Osteocyte (in vitro differentiated cells): ENCODE measurements at regions not wholly inside any gene's neighbourhood (a gene's known extent, or its start where the extent isn't known, plus 50 kb on each side); places are given as distances from the start of the nearest gene placed in this dataset.

Source experiments
- DNase-seq: peaks from one replicate; pipeline ENCODE4 v3.0.0; 2021; ENCODE audit warnings: mixed read lengths; ENCODE audit not compliant: unreplicated experiment; ENCODE audit errors: extremely low spot score
- H3K27ac Mint-ChIP-seq: one replicate; pipeline ENCODE4 v1.8.0; 2021; ENCODE audit warnings: mild to moderate bottlenecking, mixed read lengths; ENCODE audit not compliant: unreplicated experiment
- H3K27me3 Mint-ChIP-seq: one replicate; pipeline ENCODE4 v1.8.0; 2021; ENCODE audit warnings: mixed read lengths; ENCODE audit not compliant: unreplicated experiment
- H3K36me3 Mint-ChIP-seq: one replicate; pipeline ENCODE4 v1.8.0; 2021; ENCODE audit warnings: mixed read lengths; ENCODE audit not compliant: unreplicated experiment
- H3K4me1 Mint-ChIP-seq: one replicate; pipeline ENCODE4 v1.8.0; 2021; ENCODE audit warnings: mixed read lengths; ENCODE audit not compliant: unreplicated experiment
- H3K4me3 Mint-ChIP-seq: one replicate; pipeline ENCODE4 v1.8.0; 2021; ENCODE audit warnings: mild to moderate bottlenecking, moderate library complexity, mixed read lengths; ENCODE audit not compliant: unreplicated experiment
- H3K9me3 Mint-ChIP-seq: one replicate; pipeline ENCODE4 v1.8.0; 2021; ENCODE audit warnings: mixed read lengths; ENCODE audit not compliant: unreplicated experiment
- TF ChIP-seq, protein P1 (sequence below): fragments of 200-600 bp; sonication (generic); IDR thresholded peaks from 2 replicates; pipeline ENCODE4 v1.5.0; 2021; ENCODE audit warnings: antibody characterized with exemption, mild to moderate bottlenecking, moderate library complexity

DNA sequence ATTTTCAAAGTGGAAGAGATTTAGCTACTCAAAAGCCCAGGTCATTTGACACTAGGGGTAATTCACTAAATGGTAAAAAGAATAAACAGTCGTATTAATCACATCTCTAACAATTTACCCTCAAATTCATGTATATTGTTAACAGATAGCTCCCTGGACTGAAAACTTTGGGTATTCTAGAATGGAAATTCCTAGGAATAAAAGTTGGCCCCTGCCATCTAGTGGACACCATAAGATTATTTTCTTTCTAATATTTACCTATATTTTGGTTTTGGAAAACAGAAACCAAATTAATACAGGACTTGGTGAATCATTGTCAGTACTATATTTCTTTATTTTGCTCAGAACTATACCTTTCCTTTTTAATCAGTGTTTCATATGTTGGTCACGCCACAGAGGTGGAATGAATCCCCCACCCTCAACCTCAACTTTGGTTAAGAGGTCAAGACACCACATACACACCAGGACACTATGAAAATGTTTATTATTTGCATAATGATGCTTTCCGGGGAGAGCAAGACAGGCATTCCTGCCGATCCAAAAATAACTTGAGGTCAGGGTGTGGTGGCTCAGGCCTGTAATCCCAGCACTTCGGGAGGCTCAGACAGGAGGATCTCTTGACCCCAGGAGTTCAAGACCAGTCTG, 96.2 kb upstream of the APOOL start:
- Mint-ChIP-seq H3K4me1 (no peaks in the 10 kb centered on the region), H3K4me3 (no peak overlapping the region), H3K9me3 (peaks cover 3% of the 10 kb centered on the region), H3K36me3 (no peaks in the 10 kb centered on the region), H3K27ac (no peak overlapping the region), H3K27me3 (peaks cover 2% of the 10 kb centered on the region)
- TF ChIP-seq, protein P1, sequence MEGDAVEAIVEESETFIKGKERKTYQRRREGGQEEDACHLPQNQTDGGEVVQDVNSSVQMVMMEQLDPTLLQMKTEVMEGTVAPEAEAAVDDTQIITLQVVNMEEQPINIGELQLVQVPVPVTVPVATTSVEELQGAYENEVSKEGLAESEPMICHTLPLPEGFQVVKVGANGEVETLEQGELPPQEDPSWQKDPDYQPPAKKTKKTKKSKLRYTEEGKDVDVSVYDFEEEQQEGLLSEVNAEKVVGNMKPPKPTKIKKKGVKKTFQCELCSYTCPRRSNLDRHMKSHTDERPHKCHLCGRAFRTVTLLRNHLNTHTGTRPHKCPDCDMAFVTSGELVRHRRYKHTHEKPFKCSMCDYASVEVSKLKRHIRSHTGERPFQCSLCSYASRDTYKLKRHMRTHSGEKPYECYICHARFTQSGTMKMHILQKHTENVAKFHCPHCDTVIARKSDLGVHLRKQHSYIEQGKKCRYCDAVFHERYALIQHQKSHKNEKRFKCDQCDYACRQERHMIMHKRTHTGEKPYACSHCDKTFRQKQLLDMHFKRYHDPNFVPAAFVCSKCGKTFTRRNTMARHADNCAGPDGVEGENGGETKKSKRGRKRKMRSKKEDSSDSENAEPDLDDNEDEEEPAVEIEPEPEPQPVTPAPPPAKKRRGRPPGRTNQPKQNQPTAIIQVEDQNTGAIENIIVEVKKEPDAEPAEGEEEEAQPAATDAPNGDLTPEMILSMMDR, result peak; percentile 39
- DNase-seq, result no peak

DNA sequence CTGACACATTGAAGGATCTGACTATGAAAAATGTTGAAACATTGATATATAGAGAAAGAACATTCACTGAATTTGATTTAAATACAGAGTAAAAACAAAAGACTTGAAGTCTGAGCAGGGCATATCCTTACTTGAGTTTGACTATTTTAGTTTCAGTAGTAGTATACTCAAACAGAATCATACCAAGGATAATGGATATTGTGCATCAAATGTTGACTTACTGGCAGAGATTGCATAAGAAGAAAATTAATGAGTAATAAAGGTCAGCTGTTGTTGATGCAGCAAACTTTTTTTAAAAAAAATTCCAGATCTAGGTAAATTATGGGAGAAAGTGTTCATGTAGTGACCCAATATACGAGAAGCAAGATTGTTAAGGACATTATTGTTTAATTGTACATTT, 94.5 kb upstream of the APOOL start:
- DNase-seq, result no peak
- H3K27ac Mint-ChIP-seq, result no peak overlapping the region
- H3K27me3 Mint-ChIP-seq, result peaks cover 2% of the 10 kb centered on the region
- no peaks in the 10 kb centered on the region for H3K4me1 Mint-ChIP-seq
- TF ChIP-seq, protein P1, result no peak
- H3K36me3 Mint-ChIP-seq, result no peaks in the 10 kb centered on the region
- H3K4me3 Mint-ChIP-seq, result no peak overlapping the region
- H3K9me3 Mint-ChIP-seq, result peaks cover 2% of the 10 kb centered on the region

DNA sequence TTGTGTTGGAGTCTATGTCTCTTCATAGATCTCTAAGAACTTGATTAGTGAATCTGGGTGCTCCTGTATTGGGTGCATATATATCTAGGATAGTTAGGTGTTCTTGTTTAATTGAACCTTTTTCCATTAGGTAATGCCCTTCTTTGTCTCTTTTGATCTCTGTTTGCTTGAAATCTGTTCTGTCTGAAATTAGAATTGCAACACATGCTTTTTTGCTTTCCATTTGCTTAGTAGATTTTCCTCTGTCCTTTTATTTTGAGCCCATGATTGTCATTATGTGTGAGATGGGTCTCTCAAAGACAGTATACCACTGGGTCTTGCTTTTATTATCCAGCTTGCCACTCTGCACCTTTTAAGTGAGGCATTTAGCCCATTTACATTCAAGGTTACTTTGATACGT, 79.1 kb upstream of the APOOL start:
- Mint-ChIP-seq H3K36me3 (no peaks in the 10 kb centered on the region), H3K27me3 (no peaks in the 10 kb centered on the region), H3K4me1 (no peaks in the 10 kb centered on the region), H3K9me3 (peaks cover 19% of the 10 kb centered on the region), H3K4me3 (no peak overlapping the region), H3K27ac (no peak overlapping the region)
- no peak for DNase-seq
- TF ChIP-seq, protein P1, result no peak

DNA sequence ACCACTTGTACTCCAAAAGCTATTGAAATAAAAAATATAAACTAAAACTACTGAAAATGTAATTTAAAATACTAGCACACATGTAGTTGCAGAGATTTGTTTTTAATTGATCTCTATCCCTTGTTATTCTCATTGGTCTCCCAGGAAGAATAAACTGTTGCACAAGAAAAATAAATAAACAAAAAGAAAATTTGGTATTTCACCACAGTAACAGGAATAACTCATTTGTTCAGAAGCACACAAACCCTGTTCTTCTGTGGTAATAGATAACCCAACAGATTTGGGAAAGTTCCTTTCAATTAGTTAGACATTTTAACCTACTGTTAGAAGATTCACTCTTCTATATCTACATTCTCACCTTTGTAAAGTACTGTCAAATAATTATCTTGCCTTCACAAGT, 70.9 kb upstream of the APOOL start:
- Mint-ChIP-seq H3K4me1 (no peaks in the 10 kb centered on the region), H3K9me3 (peaks cover 9% of the 10 kb centered on the region), H3K27me3 (no peaks in the 10 kb centered on the region), H3K36me3 (no peaks in the 10 kb centered on the region), H3K4me3 (no peak overlapping the region), H3K27ac (no peak overlapping the region)
- no peak for DNase-seq
- TF ChIP-seq, protein P1, result no peak

DNA sequence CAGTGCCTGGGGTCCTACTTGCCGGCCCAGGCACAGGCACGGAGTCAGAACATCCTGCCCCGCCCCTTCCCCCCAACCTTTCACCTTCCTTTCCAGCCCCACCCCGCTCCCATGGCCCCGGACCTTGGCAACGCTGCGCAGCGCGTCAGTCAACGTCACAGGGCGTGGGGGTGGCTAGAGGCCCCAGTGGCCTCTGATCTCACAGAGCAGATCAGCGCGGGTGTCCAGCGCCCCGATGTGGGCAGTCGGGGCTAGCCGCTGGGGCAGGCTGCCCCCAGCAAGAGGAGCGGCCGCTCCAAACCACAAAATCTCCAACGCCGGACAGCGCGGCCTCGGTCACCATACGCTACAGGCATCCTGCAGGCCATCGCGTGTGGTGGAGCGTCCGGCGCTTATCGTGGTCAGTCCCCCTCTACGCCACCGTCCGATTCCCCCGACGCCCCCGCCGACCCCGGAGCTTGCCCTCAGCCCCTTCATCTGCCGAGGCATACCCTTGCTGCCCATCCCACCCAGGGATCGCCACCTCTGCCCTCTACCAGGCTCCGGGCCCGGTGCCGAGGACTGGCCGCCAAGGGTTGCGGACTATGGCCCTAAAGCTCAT, 69.6 kb upstream of the APOOL start:
- no peaks in the 10 kb centered on the region for H3K27me3 Mint-ChIP-seq
- DNase-seq, result no peak
- H3K4me3 Mint-ChIP-seq, result no peak overlapping the region
- no peak overlapping the region for H3K27ac Mint-ChIP-seq
- H3K36me3 Mint-ChIP-seq, result no peaks in the 10 kb centered on the region
- H3K9me3 Mint-ChIP-seq, result peaks cover 5% of the 10 kb centered on the region
- no peaks in the 10 kb centered on the region for H3K4me1 Mint-ChIP-seq
- TF ChIP-seq, protein P1, result no peak
